BLaER1 (cell line): ENCODE measurements at regions not wholly inside any gene's neighbourhood (a gene's known extent, or its start where the extent isn't known, plus 50 kb on each side); places are given as distances from the start of the nearest gene placed in this dataset.

Source experiments
- H3K27ac ChIP-seq: shearing (Covaris generic); formaldehyde crosslinking; 2 replicates; pipeline ENCODE4 v1.8.1; 2022
- H3K27me3 ChIP-seq: shearing (Covaris generic); formaldehyde crosslinking; 2 replicates; pipeline ENCODE4 v1.8.1; 2022
- H3K36me3 ChIP-seq: shearing (Covaris generic); formaldehyde crosslinking; 2 replicates; pipeline ENCODE4 v1.8.1; 2022
- H3K4me1 ChIP-seq: shearing (Covaris generic); formaldehyde crosslinking; 2 replicates; pipeline ENCODE4 v1.8.1; 2022
- H3K4me2 ChIP-seq: shearing (Covaris generic); formaldehyde crosslinking; 2 replicates; pipeline ENCODE4 v1.8.1; 2022
- H3K4me3 ChIP-seq: shearing (Covaris generic); formaldehyde crosslinking; 2 replicates; pipeline ENCODE4 v1.8.1; 2022
- H3K9ac ChIP-seq: shearing (Covaris generic); formaldehyde crosslinking; 2 replicates; pipeline ENCODE4 v1.8.1; 2022
- H3K9me3 ChIP-seq: shearing (Covaris generic); formaldehyde crosslinking; 2 replicates; pipeline ENCODE4 v1.8.1; 2022
- H4K20me1 ChIP-seq: shearing (Covaris generic); formaldehyde crosslinking; 2 replicates; pipeline ENCODE4 v1.8.1; 2022
- Cebpa-rat ChIP-seq: shearing (Covaris generic); IDR thresholded peaks from 2 replicates; pipeline ENCODE4 v1.8.1; 2022

- Histone ChIP-seq H3K27ac (no peak overlapping the region), H3K4me1 (no peaks in the 10 kb centered on the region)
- no peak for TF ChIP-seq Cebpa-rat
These were observed 243.1 kb upstream of the GHITM start for GRCh38 chr10:83896219-83896618.

GRCh38 chr10:83897626-83898025, 241.7 kb upstream of the GHITM start:
- Histone ChIP-seq H3K4me2 (no peak overlapping the region), H4K20me1 (no peaks in the 10 kb centered on the region), H3K36me3 (no peaks in the 10 kb centered on the region), H3K4me3 (no peak overlapping the region), H3K9me3 (no peaks in the 10 kb centered on the region), H3K9ac (no peak overlapping the region), H3K27ac (no peak overlapping the region), H3K27me3 (no peaks in the 10 kb centered on the region), H3K4me1 (no peaks in the 10 kb centered on the region)
- TF ChIP-seq Cebpa-rat: no peak

More at GRCh38 chr10:83896219-83896618, 243.1 kb upstream of the GHITM start:
- no peak overlapping the region for H3K4me3 ChIP-seq
- no peaks in the 10 kb centered on the region for H3K27me3 ChIP-seq
- H3K9ac ChIP-seq: no peak overlapping the region
- H3K9me3 ChIP-seq: no peaks in the 10 kb centered on the region
- H3K4me2 ChIP-seq: no peak overlapping the region
- no peaks in the 10 kb centered on the region for H3K36me3 ChIP-seq
- no peaks in the 10 kb centered on the region for H4K20me1 ChIP-seq

- no peak overlapping the region for H3K9ac ChIP-seq
- no peaks in the 10 kb centered on the region for H3K9me3 ChIP-seq
- H3K4me1 ChIP-seq: no peaks in the 10 kb centered on the region
- H4K20me1 ChIP-seq: no peaks in the 10 kb centered on the region
- no peak overlapping the region for H3K4me2 ChIP-seq
- no peaks in the 10 kb centered on the region for H3K36me3 ChIP-seq
- no peak for TF ChIP-seq Cebpa-rat
- H3K4me3 ChIP-seq: no peak overlapping the region
- no peak overlapping the region for H3K27ac ChIP-seq
- H3K27me3 ChIP-seq: no peaks in the 10 kb centered on the region
These were observed 230.8 kb upstream of the GHITM start for GRCh38 chr10:83908506-83908905.

GRCh38 chr10:83909001-83909400, 230.3 kb upstream of the GHITM start:
- Histone ChIP-seq H3K4me3 (no peak overlapping the region), H3K36me3 (no peaks in the 10 kb centered on the region), H3K9ac (no peak overlapping the region), H3K4me2 (no peak overlapping the region), H3K4me1 (no peaks in the 10 kb centered on the region), H3K27ac (no peak overlapping the region), H4K20me1 (no peaks in the 10 kb centered on the region), H3K27me3 (no peaks in the 10 kb centered on the region), H3K9me3 (no peaks in the 10 kb centered on the region)
- no peak for TF ChIP-seq Cebpa-rat

- no peak for TF ChIP-seq Cebpa-rat
- H3K9me3 ChIP-seq: no peaks in the 10 kb centered on the region
- H3K4me2 ChIP-seq: no peak overlapping the region; the same call in 1 of the 2 replicates
- H3K36me3 ChIP-seq: no peaks in the 10 kb centered on the region
- no peak overlapping the region for H3K4me3 ChIP-seq
- H4K20me1 ChIP-seq: no peaks in the 10 kb centered on the region
- no peaks in the 10 kb centered on the region for H3K27me3 ChIP-seq
- H3K4me1 ChIP-seq: peaks cover 16% of the 10 kb centered on the region; the same call in 1 of the 2 replicates
- no peak overlapping the region for H3K9ac ChIP-seq
- no peak overlapping the region for H3K27ac ChIP-seq
These were observed 223.5 kb upstream of the GHITM start for GRCh38 chr10:83915801-83916200.

GRCh38 chr10:83917537-83918506, 221.5 kb upstream of the GHITM start:
- no peak overlapping the region for H3K4me2 ChIP-seq
- H3K9me3 ChIP-seq: no peaks in the 10 kb centered on the region
- no peaks in the 10 kb centered on the region for H3K36me3 ChIP-seq
- no peak overlapping the region for H3K9ac ChIP-seq
- no peak for TF ChIP-seq Cebpa-rat
- H3K4me3 ChIP-seq: no peak overlapping the region
- no peak overlapping the region for H3K27ac ChIP-seq
- no peaks in the 10 kb centered on the region for H3K27me3 ChIP-seq
- peaks cover 16% of the 10 kb centered on the region; the same call in 1 of the 2 replicates for H3K4me1 ChIP-seq
- H4K20me1 ChIP-seq: no peaks in the 10 kb centered on the region

- no peak overlapping the region for H3K9ac ChIP-seq
- H3K36me3 ChIP-seq: no peaks in the 10 kb centered on the region
- H3K4me1 ChIP-seq: peaks cover 16% of the 10 kb centered on the region; the same call in 1 of the 2 replicates
- no peak overlapping the region for H3K4me3 ChIP-seq
- no peaks in the 10 kb centered on the region for H3K27me3 ChIP-seq
- no peaks in the 10 kb centered on the region for H3K9me3 ChIP-seq
- no peak overlapping the region for H3K27ac ChIP-seq
- no peak for TF ChIP-seq Cebpa-rat
- no peak overlapping the region for H3K4me2 ChIP-seq
- H4K20me1 ChIP-seq: no peaks in the 10 kb centered on the region
These were observed 220.1 kb upstream of the GHITM start for GRCh38 chr10:83919187-83919586.

- no peaks in the 10 kb centered on the region for H3K9me3 ChIP-seq
- no peak overlapping the region for H3K4me2 ChIP-seq
- no peaks in the 10 kb centered on the region for H4K20me1 ChIP-seq
- H3K36me3 ChIP-seq: no peaks in the 10 kb centered on the region
- no peak overlapping the region for H3K9ac ChIP-seq
- no peaks in the 10 kb centered on the region for H3K27me3 ChIP-seq
- no peak for TF ChIP-seq Cebpa-rat
- no peaks in the 10 kb centered on the region for H3K4me1 ChIP-seq
- H3K27ac ChIP-seq: no peak overlapping the region
- no peak overlapping the region for H3K4me3 ChIP-seq
These were observed 217.1 kb upstream of the GHITM start for GRCh38 chr10:83921984-83922860.

GRCh38 chr10:83925133-83925532, 214.2 kb upstream of the GHITM start:
- Histone ChIP-seq H4K20me1 (no peaks in the 10 kb centered on the region), H3K36me3 (no peaks in the 10 kb centered on the region)

More at GRCh38 chr10:83925133-83925532, 214.2 kb upstream of the GHITM start:
- H3K4me1 ChIP-seq: no peaks in the 10 kb centered on the region
- no peak overlapping the region for H3K27ac ChIP-seq
- H3K4me3 ChIP-seq: no peak overlapping the region
- H3K9ac ChIP-seq: no peak overlapping the region
- H3K27me3 ChIP-seq: no peaks in the 10 kb centered on the region
- H3K4me2 ChIP-seq: no peak overlapping the region
- no peaks in the 10 kb centered on the region for H3K9me3 ChIP-seq
- no peak for TF ChIP-seq Cebpa-rat
